K562 (cell line): ENCODE measurements at regions not wholly inside any gene's neighbourhood (a gene's known extent, or its start where the extent isn't known, plus 50 kb on each side); places are given as distances from the start of the nearest gene placed in this dataset.

Source experiments
- PHB ChIP-seq: fragments of 250-450 bp; sonication (Bioruptor Pico); IDR thresholded peaks from 2 replicates; pipeline ENCODE4 v1.5.0; 2021
- POLR3A ChIP-seq: IDR thresholded peaks from 2 replicates; pipeline ENCODE4 v1.6.1; 2011; ENCODE audit warnings: borderline replicate concordance, mild to moderate bottlenecking, moderate library complexity; ENCODE audit not compliant: insufficient read length, insufficient read depth; ENCODE audit errors: extremely low read depth
- SPI1 ChIP-seq: IDR thresholded peaks from 2 replicates; pipeline ENCODE4 v1.6.1; 2011; ENCODE audit warnings: low read depth, low read length, control low read depth, borderline replicate concordance
- TF ChIP-seq, protein P1 (sequence below): fragments of 250-450 bp; sonication (Bioruptor Pico); IDR thresholded peaks from 2 replicates; pipeline ENCODE4 v1.5.0; 2021
- TF ChIP-seq, protein P2 (sequence below), 3 experiments: IDR thresholded peaks in 2 of 3; conservative IDR thresholded peaks in 1 of 3; 2 replicates each; pipeline ENCODE4 v1.5.1; 2011 to 2012; ENCODE audit warnings: low read length in 3 of 3, mild to moderate bottlenecking in 3 of 3, control low read depth in 2 of 3, improper control_type of control experiment in 1 of 3, inconsistent platforms in 1 of 3, low read depth in 1 of 3, mixed read lengths in 1 of 3, moderate library complexity in 1 of 3; ENCODE audit not compliant: insufficient read depth in 2 of 3
- TF ChIP-seq, protein P3 (sequence below): fragments of 250-450 bp; sonication (Bioruptor Pico); IDR thresholded peaks from 2 replicates; pipeline ENCODE4 v1.5.0; 2021; ENCODE audit warnings: mild to moderate bottlenecking, borderline replicate concordance

DNA sequence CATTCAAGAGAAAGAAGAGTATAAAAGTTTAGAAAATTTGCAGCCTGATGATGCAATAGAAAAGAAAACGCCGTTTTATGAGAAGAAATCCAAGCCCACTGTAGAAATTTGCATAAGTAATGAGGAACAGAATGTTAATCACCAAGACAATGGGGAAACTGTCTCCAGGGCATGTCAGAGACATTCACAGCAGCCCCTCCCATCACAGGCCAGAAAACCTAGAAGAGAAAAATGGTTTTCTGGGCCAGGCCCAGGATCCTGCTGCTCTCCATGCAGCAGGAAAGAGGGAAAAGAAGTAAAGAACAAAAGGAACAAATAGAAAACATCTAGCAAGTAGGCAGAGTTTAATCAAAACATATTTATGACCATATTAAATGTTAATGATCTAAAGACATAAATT, 119.0 kb downstream of the ANKRD50 start:
- TF ChIP-seq, protein P1, sequence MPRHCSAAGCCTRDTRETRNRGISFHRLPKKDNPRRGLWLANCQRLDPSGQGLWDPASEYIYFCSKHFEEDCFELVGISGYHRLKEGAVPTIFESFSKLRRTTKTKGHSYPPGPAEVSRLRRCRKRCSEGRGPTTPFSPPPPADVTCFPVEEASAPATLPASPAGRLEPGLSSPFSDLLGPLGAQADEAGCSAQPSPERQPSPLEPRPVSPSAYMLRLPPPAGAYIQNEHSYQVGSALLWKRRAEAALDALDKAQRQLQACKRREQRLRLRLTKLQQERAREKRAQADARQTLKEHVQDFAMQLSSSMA (CRISPR knock-in tag): no peak
- TF ChIP-seq, protein P2, sequence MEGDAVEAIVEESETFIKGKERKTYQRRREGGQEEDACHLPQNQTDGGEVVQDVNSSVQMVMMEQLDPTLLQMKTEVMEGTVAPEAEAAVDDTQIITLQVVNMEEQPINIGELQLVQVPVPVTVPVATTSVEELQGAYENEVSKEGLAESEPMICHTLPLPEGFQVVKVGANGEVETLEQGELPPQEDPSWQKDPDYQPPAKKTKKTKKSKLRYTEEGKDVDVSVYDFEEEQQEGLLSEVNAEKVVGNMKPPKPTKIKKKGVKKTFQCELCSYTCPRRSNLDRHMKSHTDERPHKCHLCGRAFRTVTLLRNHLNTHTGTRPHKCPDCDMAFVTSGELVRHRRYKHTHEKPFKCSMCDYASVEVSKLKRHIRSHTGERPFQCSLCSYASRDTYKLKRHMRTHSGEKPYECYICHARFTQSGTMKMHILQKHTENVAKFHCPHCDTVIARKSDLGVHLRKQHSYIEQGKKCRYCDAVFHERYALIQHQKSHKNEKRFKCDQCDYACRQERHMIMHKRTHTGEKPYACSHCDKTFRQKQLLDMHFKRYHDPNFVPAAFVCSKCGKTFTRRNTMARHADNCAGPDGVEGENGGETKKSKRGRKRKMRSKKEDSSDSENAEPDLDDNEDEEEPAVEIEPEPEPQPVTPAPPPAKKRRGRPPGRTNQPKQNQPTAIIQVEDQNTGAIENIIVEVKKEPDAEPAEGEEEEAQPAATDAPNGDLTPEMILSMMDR (IDR thresholded peaks at IDR 0.05 in 2 of 3, conservative IDR thresholded peaks at IDR 0.05 in 1 of 3; ENCODE audit: insufficient read depth in 2 of 3, low read depth in 1 of 3, low read length in 3 of 3): no peak
- TF ChIP-seq SPI1: no peak
- TF ChIP-seq POLR3A: no peak
- TF ChIP-seq, protein P3, sequence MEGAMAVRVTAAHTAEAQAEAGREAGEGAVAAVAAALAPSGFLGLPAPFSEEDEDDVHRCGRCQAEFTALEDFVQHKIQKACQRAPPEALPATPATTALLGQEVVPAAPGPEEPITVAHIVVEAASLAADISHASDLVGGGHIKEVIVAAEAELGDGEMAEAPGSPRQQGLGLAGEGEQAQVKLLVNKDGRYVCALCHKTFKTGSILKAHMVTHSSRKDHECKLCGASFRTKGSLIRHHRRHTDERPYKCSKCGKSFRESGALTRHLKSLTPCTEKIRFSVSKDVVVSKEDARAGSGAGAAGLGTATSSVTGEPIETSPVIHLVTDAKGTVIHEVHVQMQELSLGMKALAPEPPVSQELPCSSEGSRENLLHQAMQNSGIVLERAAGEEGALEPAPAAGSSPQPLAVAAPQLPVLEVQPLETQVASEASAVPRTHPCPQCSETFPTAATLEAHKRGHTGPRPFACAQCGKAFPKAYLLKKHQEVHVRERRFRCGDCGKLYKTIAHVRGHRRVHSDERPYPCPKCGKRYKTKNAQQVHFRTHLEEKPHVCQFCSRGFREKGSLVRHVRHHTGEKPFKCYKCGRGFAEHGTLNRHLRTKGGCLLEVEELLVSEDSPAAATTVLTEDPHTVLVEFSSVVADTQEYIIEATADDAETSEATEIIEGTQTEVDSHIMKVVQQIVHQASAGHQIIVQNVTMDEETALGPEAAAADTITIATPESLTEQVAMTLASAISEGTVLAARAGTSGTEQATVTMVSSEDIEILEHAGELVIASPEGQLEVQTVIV (CRISPR knock-in tag): no peak
- TF ChIP-seq PHB: no peak
